GM19351 (cell line): ENCODE measurements at regions not wholly inside any gene's neighbourhood (a gene's known extent, or its start where the extent isn't known, plus 50 kb on each side); places are given as distances from the start of the nearest gene placed in this dataset.

ENCODE experiments used
- ATAC-seq: cut with Tn5 transposase; IDR thresholded peaks from one replicate; pipeline ENCODE4 v1.9.1; 2021; ENCODE audit warnings: mild to moderate bottlenecking, moderate library complexity; ENCODE audit not compliant: unreplicated experiment

GRCh38 chr1:209380420-209380819 is 203.1 kb upstream of the CAMK1G start:
- ATAC-seq, result no peak

- ATAC-seq, result no peak
These were observed 201.0 kb upstream of the CAMK1G start for GRCh38 chr1:209382231-209383100.

DNA sequence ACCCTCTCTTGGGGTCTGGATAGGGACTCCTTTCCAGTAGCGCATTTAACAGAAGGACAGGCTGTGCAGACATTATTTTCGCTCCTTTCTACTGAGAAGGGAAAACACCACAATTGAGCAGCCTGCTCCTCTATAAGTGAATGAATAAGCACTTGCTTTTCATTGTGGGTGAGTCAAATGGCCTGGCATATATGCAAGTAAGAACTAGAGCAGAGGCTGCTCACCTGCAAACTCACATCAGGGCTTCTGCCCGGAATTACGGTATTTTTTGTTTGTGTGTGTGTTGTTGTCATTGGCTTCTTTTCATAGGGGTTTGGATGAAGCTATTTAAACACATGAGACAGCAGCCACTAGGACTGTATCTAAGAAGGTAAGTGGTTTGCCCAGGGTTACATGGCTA is 200.1 kb upstream of the CAMK1G start:
- ATAC-seq, result no peak

- no peak for ATAC-seq
These were observed 199.4 kb upstream of the CAMK1G start for GRCh38 chr1:209383907-209384709.

DNA sequence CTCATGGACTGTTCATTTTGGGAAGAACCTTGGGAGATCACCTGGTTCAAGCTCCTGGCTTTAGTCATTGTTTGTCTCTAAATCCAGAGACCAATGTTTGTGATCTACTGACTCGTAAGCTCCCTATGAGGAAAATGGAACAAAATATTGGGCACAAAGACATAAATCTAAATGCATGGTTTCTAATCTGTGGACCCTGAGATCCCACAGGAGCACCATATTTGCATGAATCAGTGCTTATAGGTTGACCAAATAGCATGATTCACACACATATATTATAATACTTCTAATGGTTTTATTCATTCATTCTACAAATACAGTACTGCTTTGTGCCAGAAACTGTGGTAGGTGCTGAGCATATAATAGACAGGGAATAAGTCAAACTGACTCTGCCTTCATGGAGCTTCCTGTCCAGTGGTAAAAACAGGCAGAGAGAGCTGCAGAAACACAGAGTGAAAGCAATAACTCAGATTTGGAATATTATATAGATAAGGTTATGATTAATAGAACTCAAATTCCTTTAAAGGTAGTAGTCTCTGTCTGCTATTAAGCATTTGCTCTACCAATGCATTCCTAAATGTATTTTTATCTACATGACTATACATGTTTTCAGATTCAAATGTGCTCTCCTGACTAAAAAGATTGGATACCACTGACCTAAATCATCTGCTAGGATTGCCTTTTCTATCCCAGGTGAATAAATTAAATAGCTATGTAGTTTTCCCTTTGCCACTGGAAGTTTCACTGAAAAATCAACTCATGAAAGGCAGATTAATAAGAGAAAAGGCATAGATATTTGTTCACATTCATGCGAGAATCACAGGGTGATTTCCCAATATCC is 198.6 kb upstream of the CAMK1G start:
- no peak for ATAC-seq

DNA sequence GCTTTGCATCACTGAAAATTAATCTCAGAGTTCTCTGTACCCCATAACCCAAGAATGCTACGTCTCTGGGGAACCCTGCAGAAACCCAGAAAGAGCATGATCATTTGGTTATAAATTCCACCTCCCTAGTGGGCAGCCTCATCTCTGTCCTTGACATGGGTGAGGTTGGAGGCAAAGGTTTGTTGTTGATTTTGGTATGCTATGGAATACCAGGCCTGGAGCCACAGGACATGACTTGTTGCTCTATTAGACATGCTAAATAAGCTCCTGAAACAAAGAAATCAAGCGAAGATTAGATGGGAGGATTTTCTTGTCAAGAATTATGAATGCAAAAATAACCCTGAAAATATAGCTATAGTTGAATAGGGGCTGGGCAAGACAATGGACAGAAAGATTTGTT is 197.4 kb upstream of the CAMK1G start:
- no peak for ATAC-seq

DNA sequence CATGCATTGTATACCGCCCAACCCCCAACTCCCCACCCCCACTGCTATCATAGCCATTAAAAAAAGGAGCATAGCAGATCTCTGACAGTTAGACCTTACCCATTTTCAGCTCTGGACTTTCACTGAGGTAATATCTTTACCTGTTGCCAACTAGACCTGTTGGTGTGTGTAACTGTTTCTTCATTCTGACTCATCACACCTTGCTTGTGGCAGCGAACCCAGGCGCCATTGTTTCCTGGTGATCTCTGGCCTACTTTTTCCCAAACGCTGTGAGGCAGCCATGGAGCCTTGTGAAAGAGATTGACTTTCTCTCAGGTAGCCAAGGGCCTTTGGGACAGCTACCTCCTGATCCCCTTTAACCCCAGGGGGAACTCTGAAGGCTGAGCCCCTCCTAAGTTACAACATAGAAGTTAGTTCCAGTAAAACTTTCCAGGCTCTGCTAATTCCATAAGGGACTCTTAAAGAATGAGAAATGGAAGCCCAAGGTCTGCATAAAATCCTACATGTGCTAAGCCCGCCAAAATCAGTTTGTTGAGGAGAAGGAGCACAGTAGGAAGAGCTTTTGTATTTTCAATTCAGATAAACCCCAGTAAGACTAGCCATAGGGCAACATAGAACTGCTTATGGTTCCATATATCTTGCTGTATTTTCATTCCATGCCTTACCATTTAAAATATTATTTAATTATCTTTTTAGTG is 196.1 kb upstream of the CAMK1G start:
- ATAC-seq, result no peak

- no peak for ATAC-seq
These were observed 195.6 kb upstream of the CAMK1G start for GRCh38 chr1:209387969-209388329.

DNA sequence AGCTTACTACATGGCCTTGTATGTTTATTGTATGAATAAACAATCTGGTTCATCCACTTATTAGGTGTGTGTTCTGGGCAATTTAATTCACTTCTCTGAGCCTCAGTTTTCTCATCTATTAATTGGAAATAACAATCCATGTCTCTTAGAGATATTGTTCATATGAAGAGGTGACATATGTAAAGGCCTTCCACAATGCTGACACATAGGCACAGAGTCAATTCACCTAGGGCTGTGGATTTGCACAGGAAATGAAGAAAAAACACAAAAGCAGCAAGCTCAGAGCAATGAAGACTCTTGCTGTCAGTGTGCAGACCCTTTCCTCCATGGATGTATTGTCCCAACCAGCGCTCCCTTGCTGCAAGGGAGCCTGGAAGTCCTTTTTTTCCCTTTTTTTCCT is 195.2 kb upstream of the CAMK1G start:
- ATAC-seq, result no peak

DNA sequence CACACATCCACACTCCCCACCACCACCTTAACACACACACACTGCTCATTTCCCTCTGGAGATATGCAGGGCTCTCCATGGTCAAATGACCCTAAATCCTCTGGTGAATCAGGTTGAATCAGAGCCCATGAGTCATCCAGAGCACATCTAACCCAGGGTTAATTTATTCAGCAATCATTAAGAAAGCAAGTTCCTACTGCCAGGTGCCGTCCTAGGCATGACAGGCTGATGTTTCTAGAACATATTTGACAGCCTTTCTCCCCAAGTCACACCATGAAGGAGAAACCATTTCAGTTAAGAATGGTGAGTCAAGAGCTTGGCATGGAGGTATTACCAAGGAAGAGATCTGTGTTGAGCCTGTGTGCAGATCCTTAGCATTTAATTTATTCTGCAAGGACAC is 194.3 kb upstream of the CAMK1G start:
- ATAC-seq, result no peak

DNA sequence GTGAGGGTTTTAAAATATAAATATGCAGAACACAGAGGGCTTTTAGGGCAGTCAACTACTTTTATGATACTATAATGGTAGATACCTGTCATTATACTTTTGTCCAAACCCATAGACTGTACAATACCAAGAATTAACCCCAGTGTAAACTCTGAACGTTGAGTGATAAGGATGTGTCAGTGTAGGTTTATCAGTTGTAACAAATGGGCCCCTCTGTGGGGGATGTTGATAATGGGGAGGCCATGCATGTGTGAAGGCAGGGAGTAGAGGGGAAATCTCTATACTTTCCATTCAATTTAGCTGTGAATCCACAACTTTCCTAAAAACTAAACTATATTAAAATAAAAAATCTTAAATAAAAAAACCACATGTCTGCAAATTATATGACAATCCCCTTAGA is 193.5 kb upstream of the CAMK1G start:
- no peak for ATAC-seq

DNA sequence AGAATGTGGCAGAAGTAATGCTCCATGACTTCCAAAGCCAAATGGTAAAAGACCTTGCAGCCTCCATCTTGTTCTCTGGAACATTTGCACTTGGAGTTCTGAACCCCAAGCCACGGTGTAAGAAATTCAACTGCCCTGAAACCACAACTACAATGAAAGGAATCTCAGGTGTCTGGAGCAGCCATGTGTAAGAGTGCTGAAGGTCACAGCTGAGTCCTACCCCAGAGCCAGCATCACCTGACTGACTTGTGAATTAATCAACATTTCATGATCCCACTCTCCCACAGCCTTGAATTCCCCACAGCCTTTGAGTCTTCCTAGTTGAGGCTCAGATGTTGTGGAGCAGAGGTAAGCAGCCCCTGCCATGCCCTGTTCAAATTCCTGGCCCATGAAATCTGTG is 192.8 kb upstream of the CAMK1G start:
- no peak for ATAC-seq

GRCh38 chr1:209391792-209392191 is 191.7 kb upstream of the CAMK1G start:
- ATAC-seq, result no peak

GRCh38 chr1:209395169-209395568 is 188.3 kb upstream of the CAMK1G start:
- ATAC-seq, result no peak

GRCh38 chr1:209397371-209397770 is 186.1 kb upstream of the CAMK1G start:
- ATAC-seq, result no peak

DNA sequence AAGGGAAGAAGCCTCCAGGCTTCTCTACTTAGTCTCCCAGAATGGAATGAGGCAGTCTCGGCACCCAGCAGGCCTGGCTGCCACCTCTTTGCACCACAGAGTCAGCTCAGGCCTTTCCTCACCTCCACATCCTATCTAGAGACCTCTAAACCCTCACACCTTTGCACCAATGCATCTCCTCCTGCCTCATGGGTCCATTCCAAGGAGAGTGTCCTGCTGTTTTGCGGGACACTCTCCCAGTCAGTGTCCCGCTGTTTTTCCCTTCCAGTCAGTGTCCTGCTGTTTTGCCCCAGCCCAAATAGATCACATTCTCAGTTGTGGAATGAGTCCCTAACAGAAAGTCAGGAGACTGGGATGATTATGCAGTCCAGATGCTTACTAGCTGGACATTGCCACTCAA is 185.6 kb upstream of the CAMK1G start:
- no peak for ATAC-seq

- no peak for ATAC-seq
These were observed 185.1 kb upstream of the CAMK1G start for GRCh38 chr1:209398313-209398991.

DNA sequence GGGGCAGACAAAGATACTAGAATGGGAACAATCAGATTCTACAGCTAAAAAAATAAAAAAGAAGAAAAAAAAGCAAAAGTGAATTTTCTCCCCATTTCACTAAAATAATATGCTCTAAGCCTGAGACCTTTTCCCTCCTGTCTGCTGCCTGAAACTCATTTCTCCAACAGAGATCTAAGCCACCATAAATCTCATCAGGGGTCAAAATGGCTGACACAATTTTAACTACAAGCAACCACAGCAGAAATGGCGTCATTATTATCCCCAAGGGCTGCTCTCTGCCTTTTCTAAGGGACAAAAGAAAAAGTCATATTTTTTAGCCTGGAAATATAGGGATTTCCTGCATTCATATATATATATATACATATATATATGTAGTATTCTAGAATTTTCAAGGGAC is 183.7 kb upstream of the CAMK1G start:
- ATAC-seq, result no peak

DNA sequence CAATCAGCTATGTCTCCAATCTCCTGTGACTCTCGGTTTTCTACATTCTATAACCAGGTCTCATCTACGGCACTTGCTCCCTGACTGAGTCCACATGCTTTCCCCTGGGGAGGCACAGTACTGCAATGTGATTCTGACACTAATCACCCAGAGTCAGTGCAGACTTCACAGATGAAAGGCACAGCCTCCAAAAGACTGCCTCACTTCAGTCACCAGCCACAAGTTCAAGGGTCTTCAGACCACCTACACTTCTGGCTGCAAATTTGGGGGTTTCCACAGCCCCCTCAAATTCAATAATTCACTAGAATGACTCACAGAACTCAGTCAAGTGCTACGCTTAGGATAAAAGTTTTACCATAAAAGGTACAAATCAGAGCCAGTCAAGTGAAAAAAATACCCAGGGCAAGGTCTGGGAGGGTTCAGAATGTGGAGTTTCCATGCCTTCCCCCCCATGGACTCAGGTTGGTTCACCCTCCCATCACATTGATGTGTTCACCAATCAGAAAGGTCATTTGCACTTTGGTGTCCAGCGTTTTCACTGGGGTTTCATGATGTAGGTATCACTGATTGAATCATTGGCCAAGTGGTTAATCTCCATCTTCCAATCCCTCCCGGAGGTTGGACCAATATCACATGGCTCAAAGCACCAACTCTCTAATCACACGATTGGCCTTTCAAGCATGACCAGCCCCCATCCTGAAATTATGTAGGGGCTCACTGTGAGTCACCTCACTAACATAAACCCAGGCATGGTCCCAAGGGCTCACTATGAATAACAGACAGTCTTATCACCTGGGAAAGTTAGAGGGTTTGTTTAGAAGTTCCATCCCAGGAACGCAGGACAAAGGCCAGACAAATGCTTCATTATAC is 182.9 kb upstream of the CAMK1G start:
- ATAC-seq, result no peak
